OCI-LY1 (cell line): ENCODE measurements at regions not wholly inside any gene's neighbourhood (a gene's known extent, or its start where the extent isn't known, plus 50 kb on each side); places are given as distances from the start of the nearest gene placed in this dataset.
"Not testable (repeated sequence)": the region's sequence is repeated elsewhere in the genome, so short reads cannot be mapped to it uniquely, and the experiment has no call there.

Source experiments
- H2AFZ ChIP-seq: fragments of 200-600 bp; sonication (generic), shearing (Covaris generic); 2 replicates; pipeline ENCODE4 v1.6.0; 2014; ENCODE audit warnings: antibody characterized with exemption, mild to moderate bottlenecking, low read length
- H3F3A ChIP-seq: fragments of 200-600 bp; sonication (generic), shearing (Covaris generic); 2 replicates; pipeline ENCODE4 v1.6.0; 2014; ENCODE audit warnings: mild to moderate bottlenecking, antibody characterized with exemption, low read length, moderate library complexity; ENCODE audit not compliant: insufficient read depth
- H3K27ac ChIP-seq: fragments of 200-600 bp; sonication (generic); 2 replicates; pipeline ENCODE4 v1.5.1; 2014; ENCODE audit warnings: low read length, mixed run types, mild to moderate bottlenecking, low read depth; ENCODE audit not compliant: poor library complexity, severe bottlenecking
- H3K27me3 ChIP-seq: fragments of 200-600 bp; sonication (generic); 2 replicates; pipeline ENCODE4 v1.6.0; 2014; ENCODE audit warnings: antibody characterized with exemption, mild to moderate bottlenecking, low read length, moderate library complexity; ENCODE audit not compliant: insufficient read depth
- H3K36me3 ChIP-seq: fragments of 200-600 bp; sonication (generic); 2 replicates; pipeline ENCODE4 v1.6.1; 2014; ENCODE audit warnings: mild to moderate bottlenecking, antibody characterized with exemption, low read length, moderate library complexity, mixed read lengths; ENCODE audit not compliant: insufficient read depth
- H3K4me1 ChIP-seq: fragments of 200-600 bp; sonication (generic); 2 replicates; pipeline ENCODE4 v1.5.1; 2014; ENCODE audit warnings: mild to moderate bottlenecking, low read length, moderate library complexity; ENCODE audit not compliant: insufficient read depth, severe bottlenecking
- H3K4me2 ChIP-seq: fragments of 200-600 bp; sonication (generic), shearing (Covaris generic); 2 replicates; pipeline ENCODE4 v1.6.1; 2014; ENCODE audit warnings: low read length
- H3K4me3 ChIP-seq: fragments of 200-600 bp; sonication (generic); 2 replicates; pipeline ENCODE4 v1.5.1; 2014; ENCODE audit warnings: low read length, low read depth, mild to moderate bottlenecking, mixed read lengths; ENCODE audit not compliant: poor library complexity, severe bottlenecking
- H3K79me2 ChIP-seq: fragments of 200-600 bp; shearing (Covaris generic); 2 replicates; pipeline ENCODE4 v1.6.1; 2016; ENCODE audit warnings: mixed run types, low read length, mixed read lengths; ENCODE audit not compliant: insufficient read depth
- H3K9ac ChIP-seq: fragments of 200-600 bp; sonication (generic), shearing (Covaris generic); 2 replicates; pipeline ENCODE4 v1.6.1; 2014; ENCODE audit warnings: mild to moderate bottlenecking, low read length, mixed read lengths
- H3K9me2 ChIP-seq: fragments of 200-600 bp; sonication (generic), shearing (Covaris generic); 2 replicates; pipeline ENCODE4 v1.6.1; 2014; ENCODE audit warnings: low read depth, mild to moderate bottlenecking, low read length, mixed read lengths
- H3K9me3 ChIP-seq: fragments of 200-600 bp; shearing (Covaris generic); 2 replicates; pipeline ENCODE4 v1.6.1; 2014; ENCODE audit warnings: low read length, mixed read lengths
- H4K20me1 ChIP-seq: fragments of 200-600 bp; sonication (generic), shearing (Covaris generic); 2 replicates; pipeline ENCODE4 v1.6.0; 2016; ENCODE audit warnings: mild to moderate bottlenecking, low read length; ENCODE audit not compliant: insufficient read depth
- EZH2 ChIP-seq: fragments of 200-600 bp; sonication (generic), shearing (Covaris generic); IDR thresholded peaks from 2 replicates; pipeline ENCODE4 v1.8.0; 2017; ENCODE audit warnings: borderline replicate concordance, mixed run types, mild to moderate bottlenecking, antibody characterized with exemption, low read length, moderate library complexity, mixed read lengths
- TF ChIP-seq, protein P1 (sequence below): fragments of 200-600 bp; sonication (generic), shearing (Covaris generic); IDR thresholded peaks from 2 replicates; pipeline ENCODE4 v1.5.1; 2017; ENCODE audit warnings: mild to moderate bottlenecking, antibody characterized with exemption, low read length, moderate library complexity, mixed read lengths

DNA sequence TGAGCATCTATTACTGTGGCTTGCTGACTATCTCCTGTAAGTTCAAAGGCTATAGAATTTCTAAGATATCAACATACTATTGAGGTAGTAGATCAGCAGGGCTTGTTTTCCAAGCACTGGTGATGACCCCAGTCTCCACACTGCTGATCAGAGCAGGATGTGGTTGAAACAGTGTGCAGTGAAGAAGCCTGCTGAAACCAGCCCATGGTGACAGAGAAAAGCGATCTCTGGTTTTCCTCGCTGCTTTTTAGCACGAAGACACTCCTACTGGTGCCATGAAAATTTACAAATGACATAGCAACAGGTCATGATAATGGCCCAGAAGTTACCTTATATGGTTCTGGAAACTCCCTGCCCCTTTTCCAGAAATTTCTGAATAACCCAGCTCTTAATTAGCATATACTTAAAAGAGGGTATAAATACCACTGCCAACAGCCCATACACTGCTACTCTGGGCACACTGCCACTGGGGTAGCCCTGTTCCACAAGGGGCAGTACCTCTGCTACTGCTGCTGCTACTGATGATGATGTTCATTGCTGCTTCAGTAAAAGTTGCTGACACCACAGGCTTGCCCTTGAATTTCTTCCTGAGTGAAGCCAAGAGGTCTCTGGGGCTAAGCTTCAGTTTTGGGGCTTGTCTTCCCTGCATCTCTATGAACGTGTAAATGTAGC lies 1689.5 kb upstream of the PCDH10 start:
- no peak for TF ChIP-seq EZH2
- TF ChIP-seq, protein P1, sequence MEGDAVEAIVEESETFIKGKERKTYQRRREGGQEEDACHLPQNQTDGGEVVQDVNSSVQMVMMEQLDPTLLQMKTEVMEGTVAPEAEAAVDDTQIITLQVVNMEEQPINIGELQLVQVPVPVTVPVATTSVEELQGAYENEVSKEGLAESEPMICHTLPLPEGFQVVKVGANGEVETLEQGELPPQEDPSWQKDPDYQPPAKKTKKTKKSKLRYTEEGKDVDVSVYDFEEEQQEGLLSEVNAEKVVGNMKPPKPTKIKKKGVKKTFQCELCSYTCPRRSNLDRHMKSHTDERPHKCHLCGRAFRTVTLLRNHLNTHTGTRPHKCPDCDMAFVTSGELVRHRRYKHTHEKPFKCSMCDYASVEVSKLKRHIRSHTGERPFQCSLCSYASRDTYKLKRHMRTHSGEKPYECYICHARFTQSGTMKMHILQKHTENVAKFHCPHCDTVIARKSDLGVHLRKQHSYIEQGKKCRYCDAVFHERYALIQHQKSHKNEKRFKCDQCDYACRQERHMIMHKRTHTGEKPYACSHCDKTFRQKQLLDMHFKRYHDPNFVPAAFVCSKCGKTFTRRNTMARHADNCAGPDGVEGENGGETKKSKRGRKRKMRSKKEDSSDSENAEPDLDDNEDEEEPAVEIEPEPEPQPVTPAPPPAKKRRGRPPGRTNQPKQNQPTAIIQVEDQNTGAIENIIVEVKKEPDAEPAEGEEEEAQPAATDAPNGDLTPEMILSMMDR: peak; percentile 32; the same call in 1 of the 2 replicates
- Histone ChIP-seq H3F3A (no peaks in the 10 kb centered on the region), H3K36me3 (no peaks in the 10 kb centered on the region), H2AFZ (peak overlapping the region; percentile 84), H3K27ac (peak overlapping the region; percentile 64), H3K4me1 (peaks cover 26% of the 10 kb centered on the region), H3K27me3 (no peaks in the 10 kb centered on the region), H4K20me1 (no peaks in the 10 kb centered on the region), H3K4me2 (peak overlapping the region; percentile 41), H3K9me2 (no peaks in the 10 kb centered on the region), H3K4me3 (peak overlapping the region; percentile 8), H3K9ac (no peak overlapping the region; the same call in 1 of the 2 replicates), H3K79me2 (no peaks in the 10 kb centered on the region), H3K9me3 (0 out of 2 replicates have a peak, but pooled peaks cover 3% of the 10 kb centered on the region)

GRCh38 chr4:131470360-131470759 lies 1678.7 kb upstream of the PCDH10 start:
- no peaks in the 10 kb centered on the region for H3K9me2 ChIP-seq
- H3K27me3 ChIP-seq: no peaks in the 10 kb centered on the region
- no peaks in the 10 kb centered on the region for H3F3A ChIP-seq
- no peaks in the 10 kb centered on the region for H3K4me1 ChIP-seq
- H3K4me2 ChIP-seq: no peak overlapping the region
- H3K27ac ChIP-seq: no peak overlapping the region
- H3K79me2 ChIP-seq: no peaks in the 10 kb centered on the region
- no peak overlapping the region for H2AFZ ChIP-seq
- H4K20me1 ChIP-seq: no peaks in the 10 kb centered on the region
- no peak for TF ChIP-seq EZH2
- TF ChIP-seq, protein P1: no peak
- peaks cover 5% of the 10 kb centered on the region for H3K9me3 ChIP-seq
- no peaks in the 10 kb centered on the region; the same call in 1 of the 2 replicates for H3K36me3 ChIP-seq
- H3K9ac ChIP-seq: no peak overlapping the region
- H3K4me3 ChIP-seq: no peak overlapping the region

DNA sequence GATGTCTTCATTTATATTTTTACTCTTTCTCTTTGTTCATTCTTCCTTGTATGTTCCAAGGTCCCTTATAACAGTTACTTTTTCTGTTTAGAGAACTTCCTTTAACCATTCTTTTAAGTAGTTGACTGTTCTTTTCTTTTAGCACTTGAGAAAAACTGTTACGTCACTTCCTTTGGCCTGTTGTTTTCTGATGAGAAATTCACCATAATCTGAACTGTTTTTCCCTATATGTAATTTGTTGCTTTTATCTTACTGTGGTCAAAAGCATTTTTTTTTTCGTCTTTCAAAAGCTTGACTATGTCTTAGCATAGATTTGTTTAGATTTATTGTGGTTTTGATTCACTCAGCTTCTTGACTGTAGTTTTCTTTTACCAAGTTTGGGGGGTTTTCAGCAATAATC lies 1660.3 kb upstream of the PCDH10 start:
- Histone ChIP-seq H2AFZ (peak overlapping the region; percentile 48; the same call in 1 of the 2 replicates), H3K4me2 (no peak overlapping the region)

GRCh38 chr4:131496211-131496610 lies 1652.9 kb upstream of the PCDH10 start:
- H3K9ac ChIP-seq, H3K79me2 ChIP-seq, H2AFZ ChIP-seq, H3K4me1 ChIP-seq, H3K9me3 ChIP-seq, H4K20me1 ChIP-seq, H3K4me3 ChIP-seq, H3K4me2 ChIP-seq, H3F3A ChIP-seq, H3K27ac ChIP-seq, H3K36me3 ChIP-seq, H3K27me3 ChIP-seq, H3K9me2 ChIP-seq: not testable (repeated sequence)

More for the DNA sequence above, 1660.3 kb upstream of the PCDH10 start:
- H3K4me1 ChIP-seq: no peaks in the 10 kb centered on the region
- H3K27me3 ChIP-seq: no peaks in the 10 kb centered on the region
- no peaks in the 10 kb centered on the region for H3K9me2 ChIP-seq
- H3K9ac ChIP-seq: no peak overlapping the region
- no peaks in the 10 kb centered on the region for H4K20me1 ChIP-seq
- TF ChIP-seq, protein P1: no peak
- no peak for TF ChIP-seq EZH2
- no peak overlapping the region for H3K4me3 ChIP-seq
- no peaks in the 10 kb centered on the region for H3K9me3 ChIP-seq
- H3K79me2 ChIP-seq: no peaks in the 10 kb centered on the region
- no peaks in the 10 kb centered on the region for H3F3A ChIP-seq
- H3K27ac ChIP-seq: no peak overlapping the region
- no peaks in the 10 kb centered on the region for H3K36me3 ChIP-seq
